ENCODE measurements at regions not wholly inside any gene's neighbourhood (a gene's known extent, or its start where the extent isn't known, plus 50 kb on each side); places are given as distances from the start of the nearest gene placed in this dataset.
A peak's percentile ranks its signal among the peaks of the same experiment; 100 is the strongest.

- no peak overlapping the region for H3K4me3 ChIP-seq (ENCODE audit: control insufficient read depth, low read depth, low read length)
- DNase-seq (ENCODE audit: low read depth) = no peak
- TF ChIP-seq CTCF (IDR thresholded peaks at IDR 0.05; ENCODE audit: control insufficient read depth, insufficient read depth, low read depth, low read length, missing control alignments) = no peak
Measured at GRCh38 chr13:73351730-73352129, 292.9 kb downstream of the KLF5 start.

GRCh38 chr13:73341748-73342147 is 282.9 kb downstream of the KLF5 start:
- H3K4me3 ChIP-seq (ENCODE audit: control insufficient read depth, low read depth, low read length) = no peak overlapping the region
- DNase-seq (ENCODE audit: low read depth) = peak; percentile 10
- peak; percentile 19 for TF ChIP-seq CTCF (IDR thresholded peaks at IDR 0.05; ENCODE audit: control insufficient read depth, insufficient read depth, low read depth, low read length, missing control alignments)

- no peak for DNase-seq (ENCODE audit: low read depth)
- H3K4me3 ChIP-seq (ENCODE audit: control insufficient read depth, low read depth, low read length) = no peak overlapping the region
- TF ChIP-seq CTCF (IDR thresholded peaks at IDR 0.05; ENCODE audit: control insufficient read depth, insufficient read depth, low read depth, low read length, missing control alignments) = no peak
Measured at GRCh38 chr13:73340069-73340468, 281.3 kb downstream of the KLF5 start.

- DNase-seq (ENCODE audit: low read depth) = no peak
- no peak overlapping the region for H3K4me3 ChIP-seq (ENCODE audit: control insufficient read depth, low read depth, low read length)
- no peak for TF ChIP-seq CTCF (IDR thresholded peaks at IDR 0.05; ENCODE audit: control insufficient read depth, insufficient read depth, low read depth, low read length, missing control alignments)
Measured at GRCh38 chr13:73339086-73339485, 280.3 kb downstream of the KLF5 start.

GRCh38 chr13:73338389-73338788 is 279.6 kb downstream of the KLF5 start:
- no peak for DNase-seq (ENCODE audit: low read depth)
- TF ChIP-seq CTCF (IDR thresholded peaks at IDR 0.05; ENCODE audit: control insufficient read depth, insufficient read depth, low read depth, low read length, missing control alignments) = no peak
- H3K4me3 ChIP-seq (ENCODE audit: control insufficient read depth, low read depth, low read length) = no peak overlapping the region

GRCh38 chr13:73337532-73337931 is 278.7 kb downstream of the KLF5 start:
- DNase-seq (ENCODE audit: low read depth) = no peak
- H3K4me3 ChIP-seq (ENCODE audit: control insufficient read depth, low read depth, low read length) = no peak overlapping the region
- no peak for TF ChIP-seq CTCF (IDR thresholded peaks at IDR 0.05; ENCODE audit: control insufficient read depth, insufficient read depth, low read depth, low read length, missing control alignments)

- no peak for DNase-seq (ENCODE audit: low read depth)
- H3K4me3 ChIP-seq (ENCODE audit: control insufficient read depth, low read depth, low read length) = no peak overlapping the region
- TF ChIP-seq CTCF (IDR thresholded peaks at IDR 0.05; ENCODE audit: control insufficient read depth, insufficient read depth, low read depth, low read length, missing control alignments) = no peak
Measured at GRCh38 chr13:73336773-73337172, 278.0 kb downstream of the KLF5 start.
